Endothelial cell of umbilical vein (primary cell): ENCODE measurements at regions not wholly inside any gene's neighbourhood (a gene's known extent, or its start where the extent isn't known, plus 50 kb on each side); places are given as distances from the start of the nearest gene placed in this dataset.
"Not testable (repeated sequence)": the region's sequence is repeated elsewhere in the genome, so short reads cannot be mapped to it uniquely, and the experiment has no call there.

Experiments used
- CTCF ChIP-seq, 2 donors: IDR thresholded peaks; 1 replicate in 1 of 2; 2 replicates in 1 of 2; pipeline ENCODE4 v1.5.1; 2011; ENCODE audit warnings: low read length in 2 of 2, mild to moderate bottlenecking in 2 of 2, moderate library complexity in 2 of 2, control low read depth in 1 of 2, inconsistent platforms in 1 of 2, low read depth in 1 of 2; ENCODE audit not compliant: insufficient read depth in 1 of 2; ENCODE audit errors: extremely low read depth in 1 of 2
- EZH2 ChIP-seq: IDR thresholded peaks from 2 replicates; pipeline ENCODE4 v1.6.1; 2012; ENCODE audit warnings: borderline replicate concordance, low read depth, mild to moderate bottlenecking, moderate library complexity, low read length, inconsistent platforms; ENCODE audit not compliant: severe bottlenecking
- JUN ChIP-seq: IDR thresholded peaks from 2 replicates; pipeline ENCODE4 v1.6.1; 2011; ENCODE audit warnings: borderline replicate concordance, low read depth; ENCODE audit not compliant: insufficient read length, insufficient read depth

- not testable (repeated sequence) for TF ChIP-seq CTCF (IDR thresholded peaks at IDR 0.05; ENCODE audit: extremely low read depth in 1 of 2, insufficient read depth in 1 of 2, low read depth in 1 of 2, low read length in 2 of 2); JUN; EZH2
Measured at GRCh38 chrY:19427191-19427590, 317.3 kb downstream of the KDM5D start.
